Calu3 (cell line): ENCODE measurements at regions not wholly inside any gene's neighbourhood (a gene's known extent, or its start where the extent isn't known, plus 50 kb on each side); places are given as distances from the start of the nearest gene placed in this dataset.

Experiments
- BruUV-seq: library from RNA; stranded (reverse); fragments of 400-500 nt; replicated peaks from 2 replicates; lab custom pipeline; 2021; lab: Mats Ljungman, UMichigan
- CTCF ChIA-PET: fragments of 300-600 bp; sonication (Branson Sonifier 250); formaldehyde crosslinking; loops from one replicate; lab custom pipeline; 2022; ENCODE audit warnings: antibody characterized with exemption; lab: Charles Lee
- DNase-seq: peaks from one replicate; pipeline ENCODE4 v3.0.0; 2022
- H3K27ac Mint-ChIP-seq: one replicate; pipeline ENCODE4 v1.8.0; 2022; ENCODE audit warnings: mixed read lengths; ENCODE audit not compliant: unreplicated experiment
- H3K27me3 Mint-ChIP-seq: one replicate; pipeline ENCODE4 v1.8.0; 2022; ENCODE audit warnings: mixed read lengths; ENCODE audit not compliant: unreplicated experiment
- H3K36me3 Mint-ChIP-seq: one replicate; pipeline ENCODE4 v1.8.0; 2022; ENCODE audit warnings: mild to moderate bottlenecking, moderate library complexity, mixed read lengths; ENCODE audit not compliant: insufficient read depth, unreplicated experiment
- H3K4me1 Mint-ChIP-seq: one replicate; pipeline ENCODE4 v1.8.0; 2022; ENCODE audit warnings: mild to moderate bottlenecking, low read depth, mixed read lengths; ENCODE audit not compliant: unreplicated experiment
- H3K4me3 Mint-ChIP-seq: one replicate; pipeline ENCODE4 v1.8.0; 2022; ENCODE audit warnings: mild to moderate bottlenecking, low read depth, moderate library complexity, mixed read lengths; ENCODE audit not compliant: unreplicated experiment
- H3K9me3 Mint-ChIP-seq: one replicate; pipeline ENCODE4 v1.8.0; 2022; ENCODE audit warnings: low read depth, mixed read lengths; ENCODE audit not compliant: unreplicated experiment
- intact Hi-C: fragments of 100-400 bp; cut with micrococcal nuclease; formaldehyde crosslinking; loops from one replicate; pipeline ENCODE4 v1.10.0; 2022; ENCODE audit not compliant: unreplicated experiment
- TF ChIP-seq, protein P1 (sequence below): fragments of 200-600 bp; IDR thresholded peaks from one replicate; pipeline ENCODE4 v1.8.0; 2022; ENCODE audit warnings: antibody characterized with exemption; ENCODE audit not compliant: unreplicated experiment

DNA sequence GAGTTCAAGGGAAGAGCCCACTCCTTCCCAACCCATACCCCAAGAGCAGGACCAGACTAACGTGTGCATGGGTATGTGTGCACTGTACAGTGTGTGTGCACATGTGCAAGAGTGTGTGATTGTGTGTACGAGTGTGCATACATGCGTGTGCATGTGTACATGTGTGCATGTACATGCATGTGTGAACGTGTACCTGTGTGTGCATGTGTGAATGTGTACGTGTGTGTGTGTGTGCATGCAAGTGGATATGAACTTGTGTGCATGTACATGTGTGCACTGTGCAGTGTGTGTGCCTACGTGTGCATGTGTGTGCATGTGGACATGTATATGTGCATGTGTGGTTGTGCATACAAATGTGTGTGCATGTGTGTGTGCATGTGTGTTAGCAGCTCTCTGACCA is 223.1 kb downstream of the RBFOX3 start:
- intact Hi-C loops = no loop called here
- CTCF ChIA-PET = interaction anchor here (0.7 to 1.1 kb wide), 3 partner anchors 15 to 300 kb away, joined by 3 to 9 read pairs (median 3); no protein-coding TSS in a partner anchor
- Mint-ChIP-seq H3K36me3 (no peaks in the 10 kb centered on the region), H3K9me3 (no peaks in the 10 kb centered on the region), H3K4me3 (no peak overlapping the region), H3K27me3 (peaks cover 89% of the 10 kb centered on the region), H3K27ac (no peak overlapping the region), H3K4me1 (no peaks in the 10 kb centered on the region)
- no TSS peak for BruUV-seq
- TF ChIP-seq, protein P1, sequence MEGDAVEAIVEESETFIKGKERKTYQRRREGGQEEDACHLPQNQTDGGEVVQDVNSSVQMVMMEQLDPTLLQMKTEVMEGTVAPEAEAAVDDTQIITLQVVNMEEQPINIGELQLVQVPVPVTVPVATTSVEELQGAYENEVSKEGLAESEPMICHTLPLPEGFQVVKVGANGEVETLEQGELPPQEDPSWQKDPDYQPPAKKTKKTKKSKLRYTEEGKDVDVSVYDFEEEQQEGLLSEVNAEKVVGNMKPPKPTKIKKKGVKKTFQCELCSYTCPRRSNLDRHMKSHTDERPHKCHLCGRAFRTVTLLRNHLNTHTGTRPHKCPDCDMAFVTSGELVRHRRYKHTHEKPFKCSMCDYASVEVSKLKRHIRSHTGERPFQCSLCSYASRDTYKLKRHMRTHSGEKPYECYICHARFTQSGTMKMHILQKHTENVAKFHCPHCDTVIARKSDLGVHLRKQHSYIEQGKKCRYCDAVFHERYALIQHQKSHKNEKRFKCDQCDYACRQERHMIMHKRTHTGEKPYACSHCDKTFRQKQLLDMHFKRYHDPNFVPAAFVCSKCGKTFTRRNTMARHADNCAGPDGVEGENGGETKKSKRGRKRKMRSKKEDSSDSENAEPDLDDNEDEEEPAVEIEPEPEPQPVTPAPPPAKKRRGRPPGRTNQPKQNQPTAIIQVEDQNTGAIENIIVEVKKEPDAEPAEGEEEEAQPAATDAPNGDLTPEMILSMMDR = no peak
- DNase-seq = no peak

DNA sequence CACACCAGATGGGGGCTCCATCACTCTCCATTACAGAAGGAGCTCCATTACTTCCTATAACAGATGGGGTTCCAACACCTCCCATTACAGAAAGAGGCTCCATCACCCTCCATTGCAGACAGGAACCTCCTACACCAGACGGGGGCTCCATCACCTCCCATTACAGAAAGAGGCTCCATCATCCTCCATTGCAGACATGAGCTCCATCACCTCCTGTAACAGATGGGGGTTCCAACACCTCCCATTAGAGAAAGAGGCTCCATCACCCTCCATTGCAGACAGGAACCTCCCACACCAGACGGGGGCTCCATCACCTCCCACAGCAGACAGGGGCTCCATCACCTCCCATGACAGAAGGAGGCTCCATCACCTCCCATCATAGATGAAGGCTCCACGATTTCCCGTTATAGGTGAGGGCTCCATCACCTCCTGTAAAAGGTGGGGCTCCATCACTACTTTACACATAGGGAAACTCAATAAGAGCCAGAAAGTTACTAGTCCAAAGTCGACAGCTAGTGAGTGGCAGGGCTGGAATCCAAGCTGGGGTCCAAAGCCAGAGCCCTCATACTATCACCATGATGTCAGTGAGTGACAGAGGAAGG is 224.8 kb downstream of the RBFOX3 start:
- TF ChIP-seq, protein P1 = no peak
- H3K27ac Mint-ChIP-seq = no peak overlapping the region
- no peaks in the 10 kb centered on the region for H3K4me1 Mint-ChIP-seq
- BruUV-seq = no TSS peak
- no peak overlapping the region for H3K4me3 Mint-ChIP-seq
- DNase-seq = no peak
- H3K9me3 Mint-ChIP-seq = no peaks in the 10 kb centered on the region
- H3K36me3 Mint-ChIP-seq = no peaks in the 10 kb centered on the region
- peaks cover 89% of the 10 kb centered on the region for H3K27me3 Mint-ChIP-seq
- CTCF ChIA-PET = interaction anchor here (0.7 kb wide), 1 partner anchor 212 kb away, joined by 4 read pairs; no protein-coding TSS in a partner anchor
- intact Hi-C loops = no loop called here

DNA sequence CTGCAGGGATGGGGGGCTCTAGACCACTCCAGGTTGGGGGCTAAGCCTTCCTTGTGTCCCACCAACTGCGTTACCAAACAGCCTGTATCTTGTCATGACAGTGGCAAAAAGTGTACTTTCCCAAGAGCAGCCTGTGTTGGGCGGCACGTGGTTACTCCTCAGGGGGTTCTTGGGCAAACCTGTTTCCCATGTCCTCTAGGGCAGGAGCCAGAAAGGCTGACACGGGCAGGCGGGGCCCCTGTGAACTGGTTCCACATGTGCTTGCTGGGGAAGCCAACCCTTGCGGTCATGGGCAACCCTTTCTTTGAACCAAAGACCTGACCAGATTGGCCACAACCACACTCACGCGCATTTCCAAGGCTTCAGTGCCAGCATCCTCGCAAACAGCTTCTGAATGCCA is 228.5 kb downstream of the RBFOX3 start:
- Mint-ChIP-seq H3K36me3 (no peaks in the 10 kb centered on the region), H3K4me3 (no peak overlapping the region), H3K4me1 (no peaks in the 10 kb centered on the region), H3K27ac (no peak overlapping the region), H3K27me3 (peaks cover 96% of the 10 kb centered on the region), H3K9me3 (no peaks in the 10 kb centered on the region)
- DNase-seq = no peak
- CTCF ChIA-PET = interaction anchor here (0.5 kb wide), 1 partner anchor 1094 kb away, joined by 3 read pairs; no protein-coding TSS in a partner anchor
- TF ChIP-seq, protein P1 = no peak
- BruUV-seq = no TSS peak
- intact Hi-C loops = no loop called here

DNA sequence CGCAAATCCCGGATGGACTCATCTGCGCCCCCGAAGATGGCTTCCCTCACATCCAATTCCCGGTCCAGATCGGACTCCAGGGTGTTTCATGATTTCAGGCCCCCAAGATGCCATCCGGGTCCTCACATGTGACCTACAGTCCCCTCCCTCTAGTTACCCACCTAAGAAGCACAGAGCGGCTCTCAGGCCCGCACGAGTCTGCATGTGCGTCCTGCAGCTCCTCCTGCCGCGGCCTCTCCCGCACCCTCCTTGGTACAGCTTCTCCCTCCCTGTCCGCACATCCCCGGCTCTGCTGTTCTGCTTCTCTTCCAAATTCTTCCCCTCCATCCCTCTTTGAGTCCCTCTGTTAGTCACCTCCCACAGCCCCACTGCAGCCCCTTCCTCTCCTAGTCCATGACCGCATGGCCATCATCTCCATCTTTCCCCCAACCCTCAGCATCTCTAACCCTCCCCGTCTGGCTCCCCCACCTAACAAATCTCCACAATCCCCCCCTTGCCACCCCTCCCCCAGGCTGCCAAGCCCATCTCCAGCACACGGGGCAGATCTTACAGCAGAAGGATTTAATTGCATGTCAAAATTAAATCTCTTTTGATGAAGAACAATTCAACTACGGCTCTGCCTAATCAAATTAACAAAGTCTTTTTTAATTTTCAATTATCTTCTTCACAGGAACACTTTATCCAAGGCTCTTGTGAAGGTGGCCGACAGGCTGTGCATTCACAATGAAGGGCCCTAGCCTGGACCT is 231.0 kb downstream of the RBFOX3 start:
- Mint-ChIP-seq H3K27ac (no peak overlapping the region), H3K4me1 (no peaks in the 10 kb centered on the region), H3K9me3 (no peaks in the 10 kb centered on the region), H3K4me3 (no peak overlapping the region), H3K27me3 (peaks cover 100% of the 10 kb centered on the region), H3K36me3 (no peaks in the 10 kb centered on the region)
- TF ChIP-seq, protein P1 = no peak
- no peak for DNase-seq
- intact Hi-C loops = no loop called here
- BruUV-seq = no TSS peak
- CTCF ChIA-PET = no interaction called here
